ENCODE measurements at regions not wholly inside any gene's neighbourhood (a gene's known extent, or its start where the extent isn't known, plus 50 kb on each side); places are given as distances from the start of the nearest gene placed in this dataset.
A peak's percentile ranks its signal among the peaks of the same experiment; 100 is the strongest.

DNA sequence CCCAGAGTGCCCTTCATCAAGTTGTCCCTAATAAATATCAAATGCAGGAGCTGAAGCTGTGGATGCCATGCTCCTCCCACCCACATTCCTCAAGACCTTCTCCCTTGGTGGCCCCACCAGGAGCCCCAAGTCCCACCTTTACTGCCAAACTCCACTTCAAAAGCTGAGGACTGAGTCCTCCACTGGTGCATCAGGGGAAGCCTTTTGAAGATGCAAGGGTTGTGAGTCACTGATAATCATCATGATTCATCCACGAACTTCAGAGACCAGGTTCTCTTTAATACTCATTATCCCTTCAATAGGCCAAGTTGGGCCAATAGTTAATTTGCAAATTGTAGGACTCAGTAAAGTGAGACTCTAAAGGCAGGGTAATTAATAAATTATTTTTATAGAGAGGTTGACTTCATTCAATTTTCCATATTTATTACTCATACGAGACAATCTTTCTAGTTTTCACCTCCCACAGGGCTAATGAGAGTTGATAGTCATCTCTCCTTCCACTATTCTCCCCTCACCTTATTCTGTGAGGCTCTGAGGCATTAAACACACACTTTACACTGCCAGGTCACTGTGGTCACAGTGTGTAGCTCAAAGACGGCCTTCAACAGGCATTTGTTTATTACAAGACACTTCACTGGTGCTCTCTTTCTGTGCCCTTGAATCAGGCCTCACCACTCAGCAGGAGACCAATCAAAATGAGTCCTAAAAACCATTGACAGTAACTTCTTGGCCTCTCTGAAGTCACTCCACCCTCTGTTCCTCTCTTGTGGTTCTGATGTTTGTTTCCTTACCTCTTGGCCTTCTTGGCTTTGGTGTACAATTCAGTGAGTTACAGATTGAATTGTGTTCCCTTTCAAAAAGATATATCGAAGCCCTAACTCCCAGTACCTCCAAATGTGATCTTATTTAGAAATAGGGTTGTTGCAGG is 99.9 kb downstream of the TRIB2 start:
- Histone ChIP-seq H3K9me3 (no peaks in the 10 kb centered on the region), H3K27me3 (no peaks in the 10 kb centered on the region), H3K4me3 (no peak overlapping the region), H3K36me3 (no peaks in the 10 kb centered on the region), H3K27ac (no peak overlapping the region), H3K4me1 (peaks cover 10% of the 10 kb centered on the region)
- no peak for DNase-seq (ENCODE audit: extremely low spot score in 2 of 2)
- TF ChIP-seq POLR2AphosphoS5 (IDR thresholded peaks at IDR 0.05; ENCODE audit: insufficient read depth in 1 of 2, low read depth in 1 of 2), result no peak
- TF ChIP-seq, protein P1, sequence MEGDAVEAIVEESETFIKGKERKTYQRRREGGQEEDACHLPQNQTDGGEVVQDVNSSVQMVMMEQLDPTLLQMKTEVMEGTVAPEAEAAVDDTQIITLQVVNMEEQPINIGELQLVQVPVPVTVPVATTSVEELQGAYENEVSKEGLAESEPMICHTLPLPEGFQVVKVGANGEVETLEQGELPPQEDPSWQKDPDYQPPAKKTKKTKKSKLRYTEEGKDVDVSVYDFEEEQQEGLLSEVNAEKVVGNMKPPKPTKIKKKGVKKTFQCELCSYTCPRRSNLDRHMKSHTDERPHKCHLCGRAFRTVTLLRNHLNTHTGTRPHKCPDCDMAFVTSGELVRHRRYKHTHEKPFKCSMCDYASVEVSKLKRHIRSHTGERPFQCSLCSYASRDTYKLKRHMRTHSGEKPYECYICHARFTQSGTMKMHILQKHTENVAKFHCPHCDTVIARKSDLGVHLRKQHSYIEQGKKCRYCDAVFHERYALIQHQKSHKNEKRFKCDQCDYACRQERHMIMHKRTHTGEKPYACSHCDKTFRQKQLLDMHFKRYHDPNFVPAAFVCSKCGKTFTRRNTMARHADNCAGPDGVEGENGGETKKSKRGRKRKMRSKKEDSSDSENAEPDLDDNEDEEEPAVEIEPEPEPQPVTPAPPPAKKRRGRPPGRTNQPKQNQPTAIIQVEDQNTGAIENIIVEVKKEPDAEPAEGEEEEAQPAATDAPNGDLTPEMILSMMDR (IDR thresholded peaks at IDR 0.05), result no peak
- TF ChIP-seq POLR2A (IDR thresholded peaks at IDR 0.05), result no peak
- intact Hi-C loops (cut with DNase I), result loop anchor here (5.0 kb wide), 1 partner anchor 99 kb away; the partner anchor contains the start of gene TRIB2

- intact Hi-C loops (cut with DNase I), result loop anchor here (5.0 kb wide), 1 partner anchor 101 kb away; the partner anchor contains the start of gene TRIB2
- no peaks in the 10 kb centered on the region for H3K36me3 ChIP-seq
- H3K4me1 ChIP-seq, result peaks cover 10% of the 10 kb centered on the region
- no peaks in the 10 kb centered on the region for H3K9me3 ChIP-seq
- H3K27me3 ChIP-seq, result no peaks in the 10 kb centered on the region
- no peak for TF ChIP-seq POLR2AphosphoS5 (IDR thresholded peaks at IDR 0.05; ENCODE audit: insufficient read depth in 1 of 2, low read depth in 1 of 2)
- TF ChIP-seq, protein P1 (IDR thresholded peaks at IDR 0.05), result no peak
- no peak for TF ChIP-seq POLR2A (IDR thresholded peaks at IDR 0.05)
- no peak for DNase-seq (ENCODE audit: extremely low spot score in 2 of 2)
- H3K4me3 ChIP-seq, result no peak overlapping the region
- H3K27ac ChIP-seq, result no peak overlapping the region
Measured at GRCh38 chr2:12817870-12818269, 101.1 kb downstream of the TRIB2 start.

DNA sequence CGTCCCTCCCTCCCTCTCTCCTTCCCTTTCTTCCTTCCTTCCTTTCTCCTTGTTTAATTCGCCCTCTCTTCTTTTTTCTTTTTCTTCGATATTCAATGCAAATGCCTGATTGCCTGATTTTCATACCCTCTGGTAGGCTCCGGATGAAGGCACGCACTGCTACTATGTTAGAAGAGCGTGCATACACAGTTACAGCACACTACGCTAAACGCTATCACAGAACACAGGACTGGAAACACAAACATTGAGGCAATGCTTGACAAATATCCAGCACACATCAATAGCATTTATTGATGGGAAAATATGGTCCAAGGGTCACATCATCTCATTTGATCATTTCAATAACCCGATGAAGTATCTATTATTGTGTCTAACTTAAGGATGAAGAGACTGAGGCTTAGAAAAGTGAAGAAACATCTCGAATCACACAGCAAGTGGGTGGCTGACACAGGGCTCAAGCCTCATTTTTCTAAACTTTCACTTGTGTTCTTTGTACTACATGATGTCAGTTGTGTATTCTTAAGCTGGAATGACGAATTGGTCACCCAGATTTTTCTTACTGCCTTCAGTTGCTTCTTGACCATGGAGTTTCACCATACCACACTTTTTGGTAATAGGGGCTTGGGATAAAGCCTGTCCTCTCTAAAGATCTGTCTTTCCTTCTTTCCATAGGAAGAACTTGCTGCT is 101.8 kb downstream of the TRIB2 start:
- Histone ChIP-seq H3K4me3 (no peak overlapping the region), H3K9me3 (no peaks in the 10 kb centered on the region), H3K27ac (peak overlapping the region; percentile 60), H3K27me3 (no peaks in the 10 kb centered on the region), H3K4me1 (peaks cover 10% of the 10 kb centered on the region), H3K36me3 (no peaks in the 10 kb centered on the region)
- no peak for TF ChIP-seq POLR2AphosphoS5 (IDR thresholded peaks at IDR 0.05; ENCODE audit: insufficient read depth in 1 of 2, low read depth in 1 of 2)
- TF ChIP-seq, protein P1 (IDR thresholded peaks at IDR 0.05), result no peak
- TF ChIP-seq POLR2A (IDR thresholded peaks at IDR 0.05), result no peak
- intact Hi-C loops (cut with DNase I), result loop anchor here (5.0 kb wide), 1 partner anchor 101 kb away; the partner anchor contains the start of gene TRIB2
- DNase-seq (ENCODE audit: extremely low spot score in 2 of 2), result no peak

- H3K27ac ChIP-seq, result peak overlapping the region; percentile 60
Measured at GRCh38 chr2:12819103-12819475, 102.4 kb downstream of the TRIB2 start.

GRCh38 chr2:12819721-12820120 is 103.0 kb downstream of the TRIB2 start:
- intact Hi-C loops (cut with DNase I), result loop anchor here (5.0 to 10.0 kb wide), 3 partner anchors 65 to 102 kb away; partner anchors contain the start of gene TRIB2
- Histone ChIP-seq H3K27ac (peak overlapping the region; percentile 12), H3K9me3 (no peaks in the 10 kb centered on the region), H3K36me3 (no peaks in the 10 kb centered on the region), H3K27me3 (no peaks in the 10 kb centered on the region), H3K4me1 (peaks cover 22% of the 10 kb centered on the region), H3K4me3 (no peak overlapping the region)
- TF ChIP-seq, protein P1 (IDR thresholded peaks at IDR 0.05), result no peak
- TF ChIP-seq POLR2AphosphoS5 (IDR thresholded peaks at IDR 0.05; ENCODE audit: insufficient read depth in 1 of 2, low read depth in 1 of 2) (no peak), POLR2A (IDR thresholded peaks at IDR 0.05) (no peak)
- no peak for DNase-seq (ENCODE audit: extremely low spot score in 2 of 2)

More at GRCh38 chr2:12819103-12819475, 102.4 kb downstream of the TRIB2 start:
- TF ChIP-seq POLR2AphosphoS5 (IDR thresholded peaks at IDR 0.05; ENCODE audit: insufficient read depth in 1 of 2, low read depth in 1 of 2) (peak; percentile 42 to 96), POLR2A (IDR thresholded peaks at IDR 0.05) (no peak)
- H3K27me3 ChIP-seq, result no peaks in the 10 kb centered on the region
- peak in 1 of 2 donors; percentile 97 for DNase-seq (ENCODE audit: extremely low spot score in 2 of 2)
- intact Hi-C loops (cut with DNase I), result loop anchor here (5.0 kb wide), 1 partner anchor 102 kb away; the partner anchor contains the start of gene TRIB2
- H3K4me3 ChIP-seq, result no peak overlapping the region
- H3K9me3 ChIP-seq, result no peaks in the 10 kb centered on the region
- no peaks in the 10 kb centered on the region for H3K36me3 ChIP-seq
- peaks cover 15% of the 10 kb centered on the region for H3K4me1 ChIP-seq

Data from vagina (tissue), 2 donors.